HL-60 (cell line): ENCODE measurements at regions not wholly inside any gene's neighbourhood (a gene's known extent, or its start where the extent isn't known, plus 50 kb on each side); places are given as distances from the start of the nearest gene placed in this dataset.

Experiments
- GABPA ChIP-seq: IDR thresholded peaks from 2 replicates; pipeline ENCODE4 v1.6.1; 2012; ENCODE audit warnings: low read depth
- SPI1 ChIP-seq: IDR thresholded peaks from 2 replicates; pipeline ENCODE4 v1.6.1; 2012; ENCODE audit warnings: low read depth, mild to moderate bottlenecking, borderline replicate concordance
- TF ChIP-seq, protein P1 (sequence below): IDR thresholded peaks from one replicate; pipeline ENCODE4 v1.5.1; 2011; ENCODE audit warnings: low read length, control low read depth, inconsistent platforms; ENCODE audit not compliant: insufficient read depth
- TF ChIP-seq, protein P2 (sequence below): IDR thresholded peaks from 2 replicates; pipeline ENCODE4 v1.6.1; 2012; ENCODE audit warnings: low read depth; ENCODE audit not compliant: insufficient replicate concordance

DNA sequence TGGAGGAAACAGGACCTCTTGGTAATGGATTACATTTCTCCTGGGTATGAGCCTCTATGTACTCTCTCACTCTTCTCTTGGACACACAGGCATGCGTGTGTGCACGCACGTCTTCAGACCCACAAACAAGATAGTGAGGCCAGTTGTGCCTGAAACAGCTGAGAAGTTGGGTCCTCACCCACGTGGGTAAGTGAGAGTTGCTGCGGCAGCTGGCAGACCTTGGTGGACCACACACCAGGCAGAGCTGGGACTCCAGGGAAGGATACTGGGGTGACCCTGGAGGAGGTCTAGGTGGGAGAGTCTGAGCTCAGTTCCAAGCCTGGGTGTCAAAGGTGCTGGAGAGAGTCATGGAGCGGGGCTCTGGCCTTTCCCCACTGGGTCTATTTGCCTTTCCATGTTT, 194.3 kb downstream of the HAUS1 start:
- TF ChIP-seq, protein P1, sequence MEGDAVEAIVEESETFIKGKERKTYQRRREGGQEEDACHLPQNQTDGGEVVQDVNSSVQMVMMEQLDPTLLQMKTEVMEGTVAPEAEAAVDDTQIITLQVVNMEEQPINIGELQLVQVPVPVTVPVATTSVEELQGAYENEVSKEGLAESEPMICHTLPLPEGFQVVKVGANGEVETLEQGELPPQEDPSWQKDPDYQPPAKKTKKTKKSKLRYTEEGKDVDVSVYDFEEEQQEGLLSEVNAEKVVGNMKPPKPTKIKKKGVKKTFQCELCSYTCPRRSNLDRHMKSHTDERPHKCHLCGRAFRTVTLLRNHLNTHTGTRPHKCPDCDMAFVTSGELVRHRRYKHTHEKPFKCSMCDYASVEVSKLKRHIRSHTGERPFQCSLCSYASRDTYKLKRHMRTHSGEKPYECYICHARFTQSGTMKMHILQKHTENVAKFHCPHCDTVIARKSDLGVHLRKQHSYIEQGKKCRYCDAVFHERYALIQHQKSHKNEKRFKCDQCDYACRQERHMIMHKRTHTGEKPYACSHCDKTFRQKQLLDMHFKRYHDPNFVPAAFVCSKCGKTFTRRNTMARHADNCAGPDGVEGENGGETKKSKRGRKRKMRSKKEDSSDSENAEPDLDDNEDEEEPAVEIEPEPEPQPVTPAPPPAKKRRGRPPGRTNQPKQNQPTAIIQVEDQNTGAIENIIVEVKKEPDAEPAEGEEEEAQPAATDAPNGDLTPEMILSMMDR, result no peak
- TF ChIP-seq, protein P2, sequence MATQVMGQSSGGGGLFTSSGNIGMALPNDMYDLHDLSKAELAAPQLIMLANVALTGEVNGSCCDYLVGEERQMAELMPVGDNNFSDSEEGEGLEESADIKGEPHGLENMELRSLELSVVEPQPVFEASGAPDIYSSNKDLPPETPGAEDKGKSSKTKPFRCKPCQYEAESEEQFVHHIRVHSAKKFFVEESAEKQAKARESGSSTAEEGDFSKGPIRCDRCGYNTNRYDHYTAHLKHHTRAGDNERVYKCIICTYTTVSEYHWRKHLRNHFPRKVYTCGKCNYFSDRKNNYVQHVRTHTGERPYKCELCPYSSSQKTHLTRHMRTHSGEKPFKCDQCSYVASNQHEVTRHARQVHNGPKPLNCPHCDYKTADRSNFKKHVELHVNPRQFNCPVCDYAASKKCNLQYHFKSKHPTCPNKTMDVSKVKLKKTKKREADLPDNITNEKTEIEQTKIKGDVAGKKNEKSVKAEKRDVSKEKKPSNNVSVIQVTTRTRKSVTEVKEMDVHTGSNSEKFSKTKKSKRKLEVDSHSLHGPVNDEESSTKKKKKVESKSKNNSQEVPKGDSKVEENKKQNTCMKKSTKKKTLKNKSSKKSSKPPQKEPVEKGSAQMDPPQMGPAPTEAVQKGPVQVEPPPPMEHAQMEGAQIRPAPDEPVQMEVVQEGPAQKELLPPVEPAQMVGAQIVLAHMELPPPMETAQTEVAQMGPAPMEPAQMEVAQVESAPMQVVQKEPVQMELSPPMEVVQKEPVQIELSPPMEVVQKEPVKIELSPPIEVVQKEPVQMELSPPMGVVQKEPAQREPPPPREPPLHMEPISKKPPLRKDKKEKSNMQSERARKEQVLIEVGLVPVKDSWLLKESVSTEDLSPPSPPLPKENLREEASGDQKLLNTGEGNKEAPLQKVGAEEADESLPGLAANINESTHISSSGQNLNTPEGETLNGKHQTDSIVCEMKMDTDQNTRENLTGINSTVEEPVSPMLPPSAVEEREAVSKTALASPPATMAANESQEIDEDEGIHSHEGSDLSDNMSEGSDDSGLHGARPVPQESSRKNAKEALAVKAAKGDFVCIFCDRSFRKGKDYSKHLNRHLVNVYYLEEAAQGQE, result no peak
- TF ChIP-seq GABPA (no peak), SPI1 (no peak)
